Esophagus muscularis mucosa (tissue), 4 donors: ENCODE measurements at regions not wholly inside any gene's neighbourhood (a gene's known extent, or its start where the extent isn't known, plus 50 kb on each side); places are given as distances from the start of the nearest gene placed in this dataset.

Source experiments
- DNase-seq: peaks from one replicate; pipeline ENCODE4 v3.0.0-alpha.2; 2017; ENCODE audit errors: extremely low spot score
- H3K27ac ChIP-seq, 4 donors: fragments of 200-600 bp; sonication (generic); replicated peaks in 1 of 4; 1 replicate in 3 of 4; 2 replicates in 1 of 4; pipeline ENCODE4 v1.5.1; 2016 to 2019; ENCODE audit warnings: mild to moderate bottlenecking in 1 of 4
- H3K27me3 ChIP-seq, 4 donors: fragments of 200-600 bp; sonication (generic); one replicate each; pipeline versions ENCODE4 v1.5.1 to v1.6.0; 2016 to 2019
- H3K36me3 ChIP-seq, 4 donors: fragments of 200-600 bp; sonication (generic); one replicate each; pipeline ENCODE4 v1.5.1; 2016 to 2019
- H3K4me1 ChIP-seq, 4 donors: fragments of 200-600 bp; sonication (generic); one replicate each; pipeline ENCODE4 v1.5.1; 2016 to 2019
- H3K4me3 ChIP-seq, 4 donors: fragments of 200-600 bp; sonication (generic); 1 replicate in 2 of 4; 2 replicates in 2 of 4; pipeline ENCODE4 v1.5.1; 2016 to 2019; ENCODE audit warnings: mild to moderate bottlenecking in 4 of 4, moderate library complexity in 1 of 4
- H3K9me3 ChIP-seq, 4 donors: fragments of 200-600 bp; sonication (generic); 1 replicate in 3 of 4; 2 replicates in 1 of 4; pipeline ENCODE4 v1.5.1; 2016 to 2019
- CTCF ChIP-seq, 3 experiments: fragments of 200-600 bp in 2 of 3; fragments of 450-650 bp in 1 of 3; sonication (generic) in 2 of 3; IDR thresholded peaks; one replicate each; pipeline ENCODE4 v1.5.1; 2017 to 2019; ENCODE audit warnings: antibody characterized with exemption in 3 of 3, mild to moderate bottlenecking in 2 of 3, moderate library complexity in 1 of 3
- EP300 ChIP-seq: sonication (generic); formaldehyde crosslinking; IDR thresholded peaks from one replicate; pipeline ENCODE4 v1.6.1; 2017; ENCODE audit warnings: antibody characterized with exemption
- POLR2A ChIP-seq: fragments of 450-650 bp; IDR thresholded peaks from one replicate; pipeline ENCODE4 v1.6.1; 2017; ENCODE audit warnings: antibody characterized with exemption, moderate library complexity, mild to moderate bottlenecking, low read depth
- POLR2AphosphoS5 ChIP-seq, 2 donors: sonication (generic); formaldehyde crosslinking; IDR thresholded peaks; one replicate each; pipeline ENCODE4 v1.6.1; 2017; ENCODE audit warnings: antibody characterized with exemption in 2 of 2
- WGBS: methylation state at CpG from one replicate; pipeline ENCODE4 v1.1.5; 2018; 5-methylcytosine and 5-hydroxymethylcytosine counted together
- intact Hi-C: fragments of 100-400 bp; cut with DNase I; formaldehyde crosslinking; loops from one replicate; pipeline ENCODE4 v1.15.1; 2023

GRCh38 chr20:19961293-19961692, 55.9 kb upstream of the NAA20 start:
- Histone ChIP-seq H3K27ac (peak overlapping the region; percentile 42 to 70 (median 56)), H3K27me3 (no peaks in the 10 kb centered on the region), H3K4me3 (no peak overlapping the region), H3K4me1 (peaks cover 19 to 45% (median 36%) of the 10 kb centered on the region in 4 donors), H3K9me3 (no peaks in the 10 kb centered on the region), H3K36me3 (peaks cover 26 to 86% (median 60%) of the 10 kb centered on the region in 4 donors)
- TF ChIP-seq POLR2A (no peak), EP300 (no peak), CTCF (IDR thresholded peaks at IDR 0.05) (no peak), POLR2AphosphoS5 (IDR thresholded peaks at IDR 0.05) (peak; percentile 19 to 27)
- no peak for DNase-seq
- 47% methylated on average over 6 of the region's 6 CpGs for WGBS
- intact Hi-C loops: no loop called here

- Histone ChIP-seq H3K27me3 (no peaks in the 10 kb centered on the region), H3K36me3 (peaks cover 12 to 85% (median 54%) of the 10 kb centered on the region in 4 donors), H3K9me3 (no peaks in the 10 kb centered on the region), H3K27ac (peak overlapping the region in 1 of 4 donors; percentile 66), H3K4me3 (no peak overlapping the region), H3K4me1 (peaks cover 23 to 45% (median 36%) of the 10 kb centered on the region in 4 donors)
- intact Hi-C loops: no loop called here
- DNase-seq: no peak
- WGBS: 97% methylated on average over 6 of the region's 6 CpGs
- TF ChIP-seq POLR2AphosphoS5 (IDR thresholded peaks at IDR 0.05) (no peak), EP300 (no peak), POLR2A (no peak), CTCF (IDR thresholded peaks at IDR 0.05) (no peak)
Measured at GRCh38 chr20:19962958-19963357, 54.2 kb upstream of the NAA20 start.

- Histone ChIP-seq H3K9me3 (no peaks in the 10 kb centered on the region), H3K27ac (peak overlapping the region; percentile 41 to 64 (median 62)), H3K4me3 (no peak overlapping the region), H3K36me3 (peaks cover 0 to 80% (median 47%) of the 10 kb centered on the region in 4 donors), H3K4me1 (peaks cover 33 to 45% (median 44%) of the 10 kb centered on the region in 4 donors), H3K27me3 (no peaks in the 10 kb centered on the region)
- peak; percentile 67 to 79 for TF ChIP-seq POLR2AphosphoS5 (IDR thresholded peaks at IDR 0.05)
- no peak for TF ChIP-seq CTCF (IDR thresholded peaks at IDR 0.05)
- no peak for DNase-seq
- WGBS: 68% methylated on average over 15 of the region's 15 CpGs
- intact Hi-C loops: no loop called here
Measured at GRCh38 chr20:19964289-19965265, 52.6 kb upstream of the NAA20 start.

GRCh38 chr20:19966840-19967239, 50.3 kb upstream of the NAA20 start:
- H3K36me3 ChIP-seq: peaks cover 0 to 79% (median 45%) of the 10 kb centered on the region in 4 donors
- no peak for TF ChIP-seq EP300
- no peak for TF ChIP-seq POLR2AphosphoS5 (IDR thresholded peaks at IDR 0.05)
- TF ChIP-seq POLR2A: no peak
- no peaks in the 10 kb centered on the region for H3K27me3 ChIP-seq
- 100% methylated on average over 1 of the region's 1 CpG for WGBS
- no peak overlapping the region for H3K27ac ChIP-seq
- H3K4me1 ChIP-seq: peaks cover 26 to 32% (median 31%) of the 10 kb centered on the region in 4 donors
- DNase-seq: no peak
- no peaks in the 10 kb centered on the region for H3K9me3 ChIP-seq
- H3K4me3 ChIP-seq: no peak overlapping the region
- intact Hi-C loops: no loop called here
